Peyer's patch (tissue), 4 donors: ENCODE measurements at regions not wholly inside any gene's neighbourhood (a gene's known extent, or its start where the extent isn't known, plus 50 kb on each side); places are given as distances from the start of the nearest gene placed in this dataset.

Experiments
- DNase-seq, 3 donors: peaks; one replicate each; pipeline ENCODE4 v3.0.0-alpha.2; 2017 to 2019
- H3K27ac ChIP-seq, 4 donors: fragments of 200-600 bp; sonication (generic); one replicate each; pipeline ENCODE4 v1.5.1; 2016 to 2019
- H3K27me3 ChIP-seq, 2 donors: fragments of 200-600 bp; sonication (generic); one replicate each; pipeline ENCODE4 v1.5.1; 2019
- H3K36me3 ChIP-seq, 3 donors: fragments of 200-600 bp; sonication (generic); one replicate each; pipeline ENCODE4 v1.5.1; 2016 to 2019
- H3K4me1 ChIP-seq, 4 donors: fragments of 200-600 bp; sonication (generic); one replicate each; pipeline ENCODE4 v1.5.1; 2016 to 2019
- H3K4me3 ChIP-seq, 4 donors: fragments of 200-600 bp; sonication (generic); 1 replicate in 3 of 4; 2 replicates in 1 of 4; pipeline ENCODE4 v1.5.1; 2016 to 2019; ENCODE audit warnings: mild to moderate bottlenecking in 1 of 4
- H3K9me3 ChIP-seq, 4 donors: fragments of 200-600 bp; sonication (generic); one replicate each; pipeline ENCODE4 v1.5.1; 2016 to 2019; ENCODE audit warnings: mild to moderate bottlenecking in 1 of 4
- CTCF ChIP-seq, 6 experiments: fragments of 450-650 bp in 4 of 6; fragments of 200-600 bp in 2 of 6; sonication (generic) in 1 of 6; IDR thresholded peaks; one replicate each; pipeline ENCODE4 v1.5.1; 2017 to 2019; ENCODE audit warnings: antibody characterized with exemption in 6 of 6, mild to moderate bottlenecking in 3 of 6, moderate library complexity in 1 of 6
- POLR2A ChIP-seq, 2 donors: fragments of 450-650 bp; IDR thresholded peaks; one replicate each; pipeline ENCODE4 v1.5.1; 2017; ENCODE audit warnings: antibody characterized with exemption in 2 of 2, mild to moderate bottlenecking in 2 of 2, moderate library complexity in 2 of 2

GRCh38 chr13:65088906-65089305 lies 2141.2 kb downstream of the PCDH9 start:
- DNase-seq, result no peak
- no peak overlapping the region for H3K27ac ChIP-seq
- H3K4me1 ChIP-seq, result no peaks in the 10 kb centered on the region
- no peaks in the 10 kb centered on the region for H3K9me3 ChIP-seq
- TF ChIP-seq CTCF (IDR thresholded peaks at IDR 0.05), result no peak
- TF ChIP-seq POLR2A (IDR thresholded peaks at IDR 0.05), result no peak
- H3K27me3 ChIP-seq, result no peaks in the 10 kb centered on the region
- H3K36me3 ChIP-seq, result no peaks in the 10 kb centered on the region
- no peak overlapping the region for H3K4me3 ChIP-seq

- TF ChIP-seq POLR2A (IDR thresholded peaks at IDR 0.05), result no peak
- TF ChIP-seq CTCF (IDR thresholded peaks at IDR 0.05), result no peak
- no peak for DNase-seq
These were observed 2144.2 kb downstream of the PCDH9 start for GRCh38 chr13:65085977-65086376.

GRCh38 chr13:65074248-65074647 lies 2155.9 kb downstream of the PCDH9 start:
- Histone ChIP-seq H3K27ac (no peak overlapping the region), H3K27me3 (no peaks in the 10 kb centered on the region), H3K9me3 (no peaks in the 10 kb centered on the region), H3K4me1 (no peaks in the 10 kb centered on the region), H3K36me3 (no peaks in the 10 kb centered on the region), H3K4me3 (no peak overlapping the region)
- no peak for DNase-seq
- TF ChIP-seq CTCF (IDR thresholded peaks at IDR 0.05) (no peak), POLR2A (IDR thresholded peaks at IDR 0.05) (no peak)

More at GRCh38 chr13:65085977-65086376, 2144.2 kb downstream of the PCDH9 start:
- Histone ChIP-seq H3K4me3 (no peak overlapping the region), H3K4me1 (no peaks in the 10 kb centered on the region), H3K9me3 (no peaks in the 10 kb centered on the region), H3K27me3 (no peaks in the 10 kb centered on the region), H3K36me3 (no peaks in the 10 kb centered on the region), H3K27ac (no peak overlapping the region)

GRCh38 chr13:65064967-65065366 lies 2165.2 kb downstream of the PCDH9 start:
- Histone ChIP-seq H3K27ac (no peak overlapping the region), H3K9me3 (no peaks in the 10 kb centered on the region), H3K36me3 (no peaks in the 10 kb centered on the region), H3K4me1 (no peaks in the 10 kb centered on the region), H3K27me3 (no peaks in the 10 kb centered on the region), H3K4me3 (no peak overlapping the region)
- no peak for DNase-seq
- no peak for TF ChIP-seq POLR2A (IDR thresholded peaks at IDR 0.05)
- TF ChIP-seq CTCF (IDR thresholded peaks at IDR 0.05), result no peak

- Histone ChIP-seq H3K9me3 (no peaks in the 10 kb centered on the region), H3K27ac (no peak overlapping the region), H3K4me1 (no peaks in the 10 kb centered on the region), H3K36me3 (no peaks in the 10 kb centered on the region), H3K4me3 (no peak overlapping the region), H3K27me3 (no peaks in the 10 kb centered on the region)
- no peak for DNase-seq
- no peak for TF ChIP-seq POLR2A (IDR thresholded peaks at IDR 0.05)
- TF ChIP-seq CTCF (IDR thresholded peaks at IDR 0.05), result no peak
These were observed 2166.4 kb downstream of the PCDH9 start for GRCh38 chr13:65063753-65064152.

GRCh38 chr13:65057986-65058385 lies 2172.2 kb downstream of the PCDH9 start:
- no peaks in the 10 kb centered on the region for H3K4me1 ChIP-seq
- TF ChIP-seq POLR2A (IDR thresholded peaks at IDR 0.05) (no peak), CTCF (IDR thresholded peaks at IDR 0.05) (no peak)
- DNase-seq, result no peak
- H3K27ac ChIP-seq, result no peak overlapping the region
- H3K9me3 ChIP-seq, result no peaks in the 10 kb centered on the region
- no peaks in the 10 kb centered on the region for H3K36me3 ChIP-seq
- H3K4me3 ChIP-seq, result no peak overlapping the region
- no peaks in the 10 kb centered on the region for H3K27me3 ChIP-seq
